ENCODE measurements at regions not wholly inside any gene's neighbourhood (a gene's known extent, or its start where the extent isn't known, plus 50 kb on each side); places are given as distances from the start of the nearest gene placed in this dataset.
A peak's percentile ranks its signal among the peaks of the same experiment; 100 is the strongest.

GRCh38 chr15:98147415-98147814 lies 186.9 kb downstream of the ARRDC4 start:
- Mint-ChIP-seq H3K9me3 (peaks cover 0 to 3% (median 0%) of the 10 kb centered on the region in 11 donors), H3K36me3 (no peaks in the 10 kb centered on the region), H3K27me3 (peaks cover 0 to 31% (median 18%) of the 10 kb centered on the region in 5 donors), H3K4me3 (no peak overlapping the region), H3K27ac (no peak overlapping the region), H3K4me1 (no peaks in the 10 kb centered on the region)
- ATAC-seq = peak; percentile 20
- intact Hi-C loops (cut with micrococcal nuclease) = no loop called here
- no peak overlapping the region for H3K27ac ChIP-seq (ENCODE audit: low read depth, low read length)
- H3K9me3 ChIP-seq (ENCODE audit: control insufficient read depth in 2 of 3, low read length in 3 of 3) = no peaks in the 10 kb centered on the region
- H3K27me3 ChIP-seq (ENCODE audit: control insufficient read depth in 2 of 2, insufficient read depth in 2 of 2, low read length in 2 of 2) = no peaks in the 10 kb centered on the region
- ChIA-PET POLR2A (no interaction called here), CTCF (no interaction called here)
- H3K36me3 ChIP-seq (ENCODE audit: control insufficient read depth in 2 of 3, insufficient read depth in 3 of 3, low read length in 3 of 3) = no peaks in the 10 kb centered on the region
- no peak overlapping the region for H3K4me3 ChIP-seq (ENCODE audit: low read length)
- H3K4me1 ChIP-seq (ENCODE audit: control insufficient read depth in 2 of 2, insufficient read depth in 2 of 2, low read length in 2 of 2) = no peaks in the 10 kb centered on the region
- DNase-seq = no peak

- Histone ChIP-seq H3K27me3 (ENCODE audit: control insufficient read depth in 2 of 2, insufficient read depth in 2 of 2, low read length in 2 of 2) (no peaks in the 10 kb centered on the region), H3K27ac (ENCODE audit: low read depth, low read length) (no peak overlapping the region), H3K4me3 (ENCODE audit: low read length) (no peak overlapping the region), H3K36me3 (ENCODE audit: control insufficient read depth in 2 of 3, insufficient read depth in 3 of 3, low read length in 3 of 3) (no peaks in the 10 kb centered on the region), H3K4me1 (ENCODE audit: control insufficient read depth in 2 of 2, insufficient read depth in 2 of 2, low read length in 2 of 2) (no peaks in the 10 kb centered on the region), H3K9me3 (ENCODE audit: control insufficient read depth in 2 of 3, low read length in 3 of 3) (no peaks in the 10 kb centered on the region)
- H3K27ac Mint-ChIP-seq = no peak overlapping the region
- H3K36me3 Mint-ChIP-seq = no peaks in the 10 kb centered on the region
- H3K27me3 Mint-ChIP-seq = peaks cover 0 to 44% (median 18%) of the 10 kb centered on the region in 5 donors
- H3K4me1 Mint-ChIP-seq = no peaks in the 10 kb centered on the region
- ChIA-PET CTCF (no interaction called here), POLR2A (no interaction called here)
- DNase-seq (no peak), ATAC-seq (peak; percentile 56)
- intact Hi-C loops (cut with micrococcal nuclease) = no loop called here
- H3K4me3 Mint-ChIP-seq = no peak overlapping the region
- peaks cover 0 to 4% (median 0%) of the 10 kb centered on the region in 11 donors for H3K9me3 Mint-ChIP-seq
Measured at GRCh38 chr15:98150084-98150483, 189.6 kb downstream of the ARRDC4 start.

GRCh38 chr15:98150536-98150935 lies 190.0 kb downstream of the ARRDC4 start:
- H3K4me3 ChIP-seq (ENCODE audit: low read length) = no peak overlapping the region
- Mint-ChIP-seq H3K27me3 (peaks cover 0 to 46% (median 14%) of the 10 kb centered on the region in 5 donors), H3K4me1 (no peaks in the 10 kb centered on the region), H3K27ac (no peak overlapping the region), H3K4me3 (no peak overlapping the region), H3K9me3 (peaks cover 0 to 4% (median 0%) of the 10 kb centered on the region in 11 donors), H3K36me3 (no peaks in the 10 kb centered on the region)
- H3K4me1 ChIP-seq (ENCODE audit: control insufficient read depth in 2 of 2, insufficient read depth in 2 of 2, low read length in 2 of 2) = no peaks in the 10 kb centered on the region
- ATAC-seq (no peak), DNase-seq (no peak)
- CTCF ChIA-PET = no interaction called here
- no peaks in the 10 kb centered on the region for H3K9me3 ChIP-seq (ENCODE audit: control insufficient read depth in 2 of 3, low read length in 3 of 3)
- POLR2A ChIA-PET = no interaction called here
- no peak overlapping the region for H3K27ac ChIP-seq (ENCODE audit: low read depth, low read length)
- intact Hi-C loops (cut with micrococcal nuclease) = no loop called here
- no peaks in the 10 kb centered on the region for H3K36me3 ChIP-seq (ENCODE audit: control insufficient read depth in 2 of 3, insufficient read depth in 3 of 3, low read length in 3 of 3)
- H3K27me3 ChIP-seq (ENCODE audit: control insufficient read depth in 2 of 2, insufficient read depth in 2 of 2, low read length in 2 of 2) = no peaks in the 10 kb centered on the region

GRCh38 chr15:98151096-98151495 lies 190.6 kb downstream of the ARRDC4 start:
- no peaks in the 10 kb centered on the region for H3K36me3 Mint-ChIP-seq
- Histone ChIP-seq H3K36me3 (ENCODE audit: control insufficient read depth in 2 of 3, insufficient read depth in 3 of 3, low read length in 3 of 3) (no peaks in the 10 kb centered on the region), H3K27ac (ENCODE audit: low read depth, low read length) (no peak overlapping the region), H3K4me3 (ENCODE audit: low read length) (no peak overlapping the region), H3K27me3 (ENCODE audit: control insufficient read depth in 2 of 2, insufficient read depth in 2 of 2, low read length in 2 of 2) (no peaks in the 10 kb centered on the region), H3K4me1 (ENCODE audit: control insufficient read depth in 2 of 2, insufficient read depth in 2 of 2, low read length in 2 of 2) (no peaks in the 10 kb centered on the region), H3K9me3 (ENCODE audit: control insufficient read depth in 2 of 3, low read length in 3 of 3) (no peaks in the 10 kb centered on the region)
- peaks cover 0 to 4% (median 0%) of the 10 kb centered on the region in 11 donors for H3K9me3 Mint-ChIP-seq
- intact Hi-C loops (cut with micrococcal nuclease) = no loop called here
- H3K27ac Mint-ChIP-seq = no peak overlapping the region
- ChIA-PET POLR2A (no interaction called here), CTCF (no interaction called here)
- H3K4me1 Mint-ChIP-seq = no peaks in the 10 kb centered on the region
- DNase-seq = no peak
- ATAC-seq = no peak
- peaks cover 0 to 48% (median 10%) of the 10 kb centered on the region in 5 donors for H3K27me3 Mint-ChIP-seq
- no peak overlapping the region for H3K4me3 Mint-ChIP-seq

GRCh38 chr15:98152156-98152555 lies 191.7 kb downstream of the ARRDC4 start:
- no peaks in the 10 kb centered on the region for H3K4me1 Mint-ChIP-seq
- ChIA-PET CTCF (no interaction called here), POLR2A (no interaction called here)
- Histone ChIP-seq H3K27me3 (ENCODE audit: control insufficient read depth in 2 of 2, insufficient read depth in 2 of 2, low read length in 2 of 2) (no peaks in the 10 kb centered on the region), H3K36me3 (ENCODE audit: control insufficient read depth in 2 of 3, insufficient read depth in 3 of 3, low read length in 3 of 3) (no peaks in the 10 kb centered on the region), H3K27ac (ENCODE audit: low read depth, low read length) (no peak overlapping the region), H3K4me1 (ENCODE audit: control insufficient read depth in 2 of 2, insufficient read depth in 2 of 2, low read length in 2 of 2) (no peaks in the 10 kb centered on the region), H3K4me3 (ENCODE audit: low read length) (no peak overlapping the region), H3K9me3 (ENCODE audit: control insufficient read depth in 2 of 3, low read length in 3 of 3) (no peaks in the 10 kb centered on the region)
- intact Hi-C loops (cut with micrococcal nuclease) = no loop called here
- ATAC-seq (no peak), DNase-seq (no peak)
- no peak overlapping the region for H3K27ac Mint-ChIP-seq
- H3K27me3 Mint-ChIP-seq = peaks cover 0 to 53% (median 3%) of the 10 kb centered on the region in 5 donors
- no peak overlapping the region for H3K4me3 Mint-ChIP-seq
- H3K36me3 Mint-ChIP-seq = no peaks in the 10 kb centered on the region
- peaks cover 0 to 4% (median 0%) of the 10 kb centered on the region in 11 donors for H3K9me3 Mint-ChIP-seq

GRCh38 chr15:98154863-98155262 lies 194.4 kb downstream of the ARRDC4 start:
- intact Hi-C loops (cut with micrococcal nuclease) = no loop called here
- POLR2A ChIA-PET = no interaction called here
- CTCF ChIA-PET = no interaction called here
- Mint-ChIP-seq H3K27ac (no peak overlapping the region), H3K9me3 (peaks cover 0 to 4% (median 0%) of the 10 kb centered on the region in 11 donors), H3K27me3 (peaks cover 0 to 59% (median 0%) of the 10 kb centered on the region in 5 donors), H3K4me3 (no peak overlapping the region), H3K4me1 (peaks cover 6 to 20% (median 7%) of the 10 kb centered on the region in 7 donors), H3K36me3 (no peaks in the 10 kb centered on the region)
- H3K4me3 ChIP-seq (ENCODE audit: low read length) = no peak overlapping the region
- H3K36me3 ChIP-seq (ENCODE audit: control insufficient read depth in 2 of 3, insufficient read depth in 3 of 3, low read length in 3 of 3) = no peaks in the 10 kb centered on the region
- no peaks in the 10 kb centered on the region for H3K27me3 ChIP-seq (ENCODE audit: control insufficient read depth in 2 of 2, insufficient read depth in 2 of 2, low read length in 2 of 2)
- ATAC-seq (no peak), DNase-seq (no peak)
- H3K4me1 ChIP-seq (ENCODE audit: control insufficient read depth in 2 of 2, insufficient read depth in 2 of 2, low read length in 2 of 2) = peaks cover 0 to 4% of the 10 kb centered on the region in 2 donors
- H3K9me3 ChIP-seq (ENCODE audit: control insufficient read depth in 2 of 3, low read length in 3 of 3) = no peaks in the 10 kb centered on the region
- no peak overlapping the region for H3K27ac ChIP-seq (ENCODE audit: low read depth, low read length)

GRCh38 chr15:98155356-98155755 lies 194.9 kb downstream of the ARRDC4 start:
- ATAC-seq (no peak), DNase-seq (no peak)
- Histone ChIP-seq H3K27me3 (ENCODE audit: control insufficient read depth in 2 of 2, insufficient read depth in 2 of 2, low read length in 2 of 2) (no peaks in the 10 kb centered on the region), H3K27ac (ENCODE audit: low read depth, low read length) (no peak overlapping the region), H3K4me1 (ENCODE audit: control insufficient read depth in 2 of 2, insufficient read depth in 2 of 2, low read length in 2 of 2) (peaks cover 0 to 8% of the 10 kb centered on the region in 2 donors), H3K36me3 (ENCODE audit: control insufficient read depth in 2 of 3, insufficient read depth in 3 of 3, low read length in 3 of 3) (no peaks in the 10 kb centered on the region), H3K4me3 (ENCODE audit: low read length) (no peak overlapping the region), H3K9me3 (ENCODE audit: control insufficient read depth in 2 of 3, low read length in 3 of 3) (no peaks in the 10 kb centered on the region)
- H3K36me3 Mint-ChIP-seq = peaks cover 0 to 2% (median 0%) of the 10 kb centered on the region in 5 donors
- H3K4me1 Mint-ChIP-seq = peaks cover 11 to 25% (median 12%) of the 10 kb centered on the region in 7 donors
- H3K27ac Mint-ChIP-seq = no peak overlapping the region
- peaks cover 0 to 59% (median 0%) of the 10 kb centered on the region in 5 donors for H3K27me3 Mint-ChIP-seq
- H3K4me3 Mint-ChIP-seq = no peak overlapping the region
- intact Hi-C loops (cut with micrococcal nuclease) = no loop called here
- H3K9me3 Mint-ChIP-seq = peaks cover 0 to 4% (median 0%) of the 10 kb centered on the region in 11 donors
- ChIA-PET POLR2A (no interaction called here), CTCF (no interaction called here)
